ENCODE measurements at regions not wholly inside any gene's neighbourhood (a gene's known extent, or its start where the extent isn't known, plus 50 kb on each side); places are given as distances from the start of the nearest gene placed in this dataset.

DNA sequence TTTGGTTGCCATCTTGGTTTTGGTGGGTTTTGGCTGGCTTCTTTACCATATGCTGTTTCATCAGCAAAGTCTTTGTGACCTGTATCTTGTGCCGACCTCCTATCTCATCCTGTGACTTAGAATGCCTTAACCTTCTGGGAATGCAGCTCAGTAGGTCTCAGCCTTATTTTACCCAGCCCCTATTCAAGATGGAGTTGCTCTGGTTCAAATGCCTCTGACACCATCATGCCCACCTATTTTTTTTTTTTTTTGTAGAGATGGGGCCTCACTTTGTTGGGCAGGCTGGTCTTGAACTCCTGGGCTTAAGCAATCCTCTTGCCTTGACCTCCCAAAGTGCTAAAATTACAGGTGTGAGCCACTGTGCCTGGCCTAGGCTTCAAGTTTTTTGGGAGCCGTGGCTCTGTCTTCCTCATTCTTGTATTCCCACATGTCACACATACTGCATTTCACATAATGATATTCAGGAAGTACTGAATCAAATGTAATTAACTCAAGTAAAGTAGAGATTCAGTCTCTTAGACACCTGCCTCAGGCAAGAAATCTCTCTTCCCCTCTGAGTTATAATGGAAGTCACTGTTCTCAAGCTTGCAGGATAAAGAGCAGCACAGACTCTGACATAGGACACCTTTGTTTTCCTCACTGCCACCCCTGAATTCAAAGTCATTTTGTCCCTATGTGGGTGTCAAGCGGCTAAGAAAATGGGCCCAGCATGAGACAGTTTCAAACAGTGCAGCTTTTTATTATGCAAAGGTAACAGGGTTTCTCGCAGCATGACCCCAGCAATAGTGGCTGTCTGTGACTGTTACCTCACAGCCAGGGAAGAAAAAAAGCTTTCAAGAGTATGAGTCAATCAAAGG is 159.0 kb downstream of the PTPN11 start:
- H3F3A ChIP-seq (ENCODE audit: insufficient read depth, low read length, poor library complexity, severe bottlenecking), result no peaks in the 10 kb centered on the region
- no peak overlapping the region for H3K4me2 ChIP-seq (ENCODE audit: low read length)
- no peaks in the 10 kb centered on the region for H3K79me2 ChIP-seq (replicated peaks; ENCODE audit: insufficient read depth, low read length)
- H3K27me3 ChIP-seq (ENCODE audit: insufficient read depth, low read depth, low read length), result peaks cover 32% of the 10 kb centered on the region
- peak overlapping the region; percentile 30 for H3K9ac ChIP-seq (ENCODE audit: low read length)
- H3K27ac ChIP-seq (ENCODE audit: low read length), result peak overlapping the region; percentile 68
- H4K20me1 ChIP-seq (ENCODE audit: insufficient read depth), result no peaks in the 10 kb centered on the region
- TF ChIP-seq EZH2 (IDR thresholded peaks at IDR 0.05; ENCODE audit: borderline replicate concordance, insufficient read depth, low read length, poor library complexity, severe bottlenecking) (no peak), MXI1 (conservative IDR thresholded peaks at IDR 0.05; ENCODE audit: poor library complexity, severe bottlenecking) (no peak), EP300 (conservative IDR thresholded peaks at IDR 0.05; ENCODE audit: poor library complexity, severe bottlenecking) (peak; percentile 87), RAD21 (conservative IDR thresholded peaks at IDR 0.05) (peak; percentile 41), TAF1 (IDR thresholded peaks at IDR 0.05; ENCODE audit: low read depth) (no peak), SMC3 (conservative IDR thresholded peaks at IDR 0.05; ENCODE audit: poor library complexity) (no peak), POLR2AphosphoS5 (IDR thresholded peaks at IDR 0.05) (peak; percentile 78)
- TF ChIP-seq, protein P1, sequence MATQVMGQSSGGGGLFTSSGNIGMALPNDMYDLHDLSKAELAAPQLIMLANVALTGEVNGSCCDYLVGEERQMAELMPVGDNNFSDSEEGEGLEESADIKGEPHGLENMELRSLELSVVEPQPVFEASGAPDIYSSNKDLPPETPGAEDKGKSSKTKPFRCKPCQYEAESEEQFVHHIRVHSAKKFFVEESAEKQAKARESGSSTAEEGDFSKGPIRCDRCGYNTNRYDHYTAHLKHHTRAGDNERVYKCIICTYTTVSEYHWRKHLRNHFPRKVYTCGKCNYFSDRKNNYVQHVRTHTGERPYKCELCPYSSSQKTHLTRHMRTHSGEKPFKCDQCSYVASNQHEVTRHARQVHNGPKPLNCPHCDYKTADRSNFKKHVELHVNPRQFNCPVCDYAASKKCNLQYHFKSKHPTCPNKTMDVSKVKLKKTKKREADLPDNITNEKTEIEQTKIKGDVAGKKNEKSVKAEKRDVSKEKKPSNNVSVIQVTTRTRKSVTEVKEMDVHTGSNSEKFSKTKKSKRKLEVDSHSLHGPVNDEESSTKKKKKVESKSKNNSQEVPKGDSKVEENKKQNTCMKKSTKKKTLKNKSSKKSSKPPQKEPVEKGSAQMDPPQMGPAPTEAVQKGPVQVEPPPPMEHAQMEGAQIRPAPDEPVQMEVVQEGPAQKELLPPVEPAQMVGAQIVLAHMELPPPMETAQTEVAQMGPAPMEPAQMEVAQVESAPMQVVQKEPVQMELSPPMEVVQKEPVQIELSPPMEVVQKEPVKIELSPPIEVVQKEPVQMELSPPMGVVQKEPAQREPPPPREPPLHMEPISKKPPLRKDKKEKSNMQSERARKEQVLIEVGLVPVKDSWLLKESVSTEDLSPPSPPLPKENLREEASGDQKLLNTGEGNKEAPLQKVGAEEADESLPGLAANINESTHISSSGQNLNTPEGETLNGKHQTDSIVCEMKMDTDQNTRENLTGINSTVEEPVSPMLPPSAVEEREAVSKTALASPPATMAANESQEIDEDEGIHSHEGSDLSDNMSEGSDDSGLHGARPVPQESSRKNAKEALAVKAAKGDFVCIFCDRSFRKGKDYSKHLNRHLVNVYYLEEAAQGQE (IDR thresholded peaks at IDR 0.05; ENCODE audit: borderline replicate concordance), result peak; percentile 54
- TF ChIP-seq, protein P2, sequence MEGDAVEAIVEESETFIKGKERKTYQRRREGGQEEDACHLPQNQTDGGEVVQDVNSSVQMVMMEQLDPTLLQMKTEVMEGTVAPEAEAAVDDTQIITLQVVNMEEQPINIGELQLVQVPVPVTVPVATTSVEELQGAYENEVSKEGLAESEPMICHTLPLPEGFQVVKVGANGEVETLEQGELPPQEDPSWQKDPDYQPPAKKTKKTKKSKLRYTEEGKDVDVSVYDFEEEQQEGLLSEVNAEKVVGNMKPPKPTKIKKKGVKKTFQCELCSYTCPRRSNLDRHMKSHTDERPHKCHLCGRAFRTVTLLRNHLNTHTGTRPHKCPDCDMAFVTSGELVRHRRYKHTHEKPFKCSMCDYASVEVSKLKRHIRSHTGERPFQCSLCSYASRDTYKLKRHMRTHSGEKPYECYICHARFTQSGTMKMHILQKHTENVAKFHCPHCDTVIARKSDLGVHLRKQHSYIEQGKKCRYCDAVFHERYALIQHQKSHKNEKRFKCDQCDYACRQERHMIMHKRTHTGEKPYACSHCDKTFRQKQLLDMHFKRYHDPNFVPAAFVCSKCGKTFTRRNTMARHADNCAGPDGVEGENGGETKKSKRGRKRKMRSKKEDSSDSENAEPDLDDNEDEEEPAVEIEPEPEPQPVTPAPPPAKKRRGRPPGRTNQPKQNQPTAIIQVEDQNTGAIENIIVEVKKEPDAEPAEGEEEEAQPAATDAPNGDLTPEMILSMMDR (IDR thresholded peaks at IDR 0.05; ENCODE audit: poor library complexity, severe bottlenecking), result no peak
- no peaks in the 10 kb centered on the region for H3K9me2 ChIP-seq (ENCODE audit: insufficient read depth, low read length)
- no peaks in the 10 kb centered on the region for H3K9me3 ChIP-seq (ENCODE audit: low read length)
- H2AFZ ChIP-seq (ENCODE audit: low read depth, low read length), result no peak overlapping the region
- no peaks in the 10 kb centered on the region for H3K36me3 ChIP-seq (ENCODE audit: insufficient read depth, low read length)
- H3K4me3 ChIP-seq (ENCODE audit: low read length), result peak overlapping the region; percentile 19

DNA sequence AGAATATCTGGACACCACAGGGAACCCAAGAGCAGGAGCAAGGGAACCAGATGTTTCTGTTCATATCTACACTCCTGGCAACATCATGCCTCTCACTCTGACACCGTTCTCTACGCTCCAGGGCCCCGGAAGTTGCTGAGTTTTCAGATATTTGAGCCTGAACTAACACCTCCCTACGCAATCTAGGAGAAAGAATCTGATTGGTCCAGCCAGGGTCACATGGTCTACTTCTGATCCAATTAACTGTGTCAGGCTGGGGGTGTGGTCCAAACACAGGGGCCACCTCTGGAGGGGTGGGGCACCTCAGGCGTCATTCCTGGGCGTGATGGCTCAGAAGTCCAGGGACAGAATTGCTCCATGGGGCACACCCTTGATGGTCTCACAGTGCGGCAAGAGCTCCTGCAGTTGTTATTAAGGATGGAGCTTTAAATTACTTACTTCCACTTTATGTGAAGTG is 165.5 kb downstream of the PTPN11 start:
- Histone ChIP-seq H3K9ac (ENCODE audit: low read length) (no peak overlapping the region), H4K20me1 (ENCODE audit: insufficient read depth) (no peaks in the 10 kb centered on the region), H3K9me2 (ENCODE audit: insufficient read depth, low read length) (no peaks in the 10 kb centered on the region), H3K79me2 (replicated peaks; ENCODE audit: insufficient read depth, low read length) (no peaks in the 10 kb centered on the region), H3K9me3 (ENCODE audit: low read length) (no peaks in the 10 kb centered on the region), H3F3A (ENCODE audit: insufficient read depth, low read length, poor library complexity, severe bottlenecking) (no peaks in the 10 kb centered on the region), H3K4me2 (ENCODE audit: low read length) (no peak overlapping the region), H3K27me3 (ENCODE audit: insufficient read depth, low read depth, low read length) (peaks cover 15% of the 10 kb centered on the region), H2AFZ (ENCODE audit: low read depth, low read length) (no peak overlapping the region), H3K36me3 (ENCODE audit: insufficient read depth, low read length) (no peaks in the 10 kb centered on the region), H3K27ac (ENCODE audit: low read length) (no peak overlapping the region), H3K4me3 (ENCODE audit: low read length) (no peak overlapping the region)
- no peak for TF ChIP-seq MXI1 (conservative IDR thresholded peaks at IDR 0.05; ENCODE audit: poor library complexity, severe bottlenecking)
- no peak for TF ChIP-seq EZH2 (IDR thresholded peaks at IDR 0.05; ENCODE audit: borderline replicate concordance, insufficient read depth, low read length, poor library complexity, severe bottlenecking)
- TF ChIP-seq, protein P2 (IDR thresholded peaks at IDR 0.05; ENCODE audit: poor library complexity, severe bottlenecking), result no peak
- TF ChIP-seq, protein P1 (IDR thresholded peaks at IDR 0.05; ENCODE audit: borderline replicate concordance), result no peak
